ENCODE measurements at regions not wholly inside any gene's neighbourhood (a gene's known extent, or its start where the extent isn't known, plus 50 kb on each side); places are given as distances from the start of the nearest gene placed in this dataset.

DNA sequence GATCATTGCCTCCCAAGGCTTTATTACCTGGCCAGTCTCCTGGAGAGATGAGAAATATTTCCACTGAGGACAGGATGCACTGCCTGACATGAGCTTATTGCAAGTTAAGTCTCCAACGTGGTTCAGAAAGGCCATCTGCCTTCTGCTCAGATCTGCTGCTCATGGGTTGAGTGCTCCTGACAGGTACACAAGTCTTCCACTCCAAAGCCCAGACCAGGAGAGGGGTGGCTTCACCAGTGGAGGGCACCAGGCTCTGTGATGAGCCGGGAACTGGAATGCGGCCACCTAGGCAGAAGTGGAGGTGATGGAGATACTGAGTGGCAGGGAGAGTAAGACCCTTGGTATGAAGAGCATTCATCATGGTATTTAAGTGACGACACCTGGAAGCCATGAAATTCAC lies 79.5 kb upstream of the IRF2 start:
- Histone ChIP-seq H4K20me1 (ENCODE audit: control insufficient read depth, extremely low read depth, insufficient read depth, low read length) (no peaks in the 10 kb centered on the region), H3K4me1 (ENCODE audit: control insufficient read depth, extremely low read depth, insufficient read depth, low read length) (no peaks in the 10 kb centered on the region), H3K27me3 (ENCODE audit: control insufficient read depth, insufficient read depth, low read length) (no peaks in the 10 kb centered on the region), H2AFZ (ENCODE audit: low read length) (no peak overlapping the region), H3K4me2 (ENCODE audit: extremely low read depth, insufficient read depth, low read length) (no peak overlapping the region), H3K9ac (ENCODE audit: insufficient read depth, low read length) (no peak overlapping the region), H3K27ac (ENCODE audit: insufficient read depth, low read length) (no peak overlapping the region), H3K36me3 (ENCODE audit: control insufficient read depth, insufficient read depth, low read length) (no peaks in the 10 kb centered on the region), H3K79me2 (ENCODE audit: control insufficient read depth, insufficient read depth, low read length) (no peaks in the 10 kb centered on the region), H3K9me3 (ENCODE audit: control insufficient read depth, insufficient read depth, low read depth, low read length) (no peaks in the 10 kb centered on the region), H3K4me3 (replicated peaks in 1 of 4; ENCODE audit: control extremely low read depth in 1 of 4, insufficient read depth in 1 of 4, low read depth in 3 of 4, low read length in 4 of 4) (no peak overlapping the region)
- TF ChIP-seq, protein P1, sequence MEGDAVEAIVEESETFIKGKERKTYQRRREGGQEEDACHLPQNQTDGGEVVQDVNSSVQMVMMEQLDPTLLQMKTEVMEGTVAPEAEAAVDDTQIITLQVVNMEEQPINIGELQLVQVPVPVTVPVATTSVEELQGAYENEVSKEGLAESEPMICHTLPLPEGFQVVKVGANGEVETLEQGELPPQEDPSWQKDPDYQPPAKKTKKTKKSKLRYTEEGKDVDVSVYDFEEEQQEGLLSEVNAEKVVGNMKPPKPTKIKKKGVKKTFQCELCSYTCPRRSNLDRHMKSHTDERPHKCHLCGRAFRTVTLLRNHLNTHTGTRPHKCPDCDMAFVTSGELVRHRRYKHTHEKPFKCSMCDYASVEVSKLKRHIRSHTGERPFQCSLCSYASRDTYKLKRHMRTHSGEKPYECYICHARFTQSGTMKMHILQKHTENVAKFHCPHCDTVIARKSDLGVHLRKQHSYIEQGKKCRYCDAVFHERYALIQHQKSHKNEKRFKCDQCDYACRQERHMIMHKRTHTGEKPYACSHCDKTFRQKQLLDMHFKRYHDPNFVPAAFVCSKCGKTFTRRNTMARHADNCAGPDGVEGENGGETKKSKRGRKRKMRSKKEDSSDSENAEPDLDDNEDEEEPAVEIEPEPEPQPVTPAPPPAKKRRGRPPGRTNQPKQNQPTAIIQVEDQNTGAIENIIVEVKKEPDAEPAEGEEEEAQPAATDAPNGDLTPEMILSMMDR (conservative IDR thresholded peaks at IDR 0.05 in 1 of 2, IDR thresholded peaks at IDR 0.05 in 1 of 2; ENCODE audit: low read depth in 1 of 2, low read length in 2 of 2) = no peak
- no peak for TF ChIP-seq EZH2 (IDR thresholded peaks at IDR 0.05; ENCODE audit: low read length, missing control alignments)
- DNase-seq (ENCODE audit: low read depth in 2 of 2) = no peak

DNA sequence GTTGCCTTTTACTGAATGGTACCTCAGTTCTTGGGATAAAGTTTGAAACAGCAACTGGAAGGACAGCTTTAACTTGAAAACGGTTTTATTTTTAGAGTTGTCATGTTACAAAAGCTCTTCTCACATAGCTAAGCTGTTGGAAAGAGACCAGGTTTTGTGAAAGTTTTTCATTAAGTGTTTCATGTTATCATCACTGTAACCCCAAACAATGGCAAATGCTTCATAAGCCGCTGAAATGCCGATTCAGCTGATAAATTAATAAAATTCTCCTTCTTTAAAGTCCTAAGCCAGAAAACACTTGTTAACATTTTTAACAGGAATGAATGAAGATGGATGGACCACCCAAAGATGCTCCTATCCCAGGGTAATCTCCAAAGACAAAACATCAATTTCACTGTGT lies 76.1 kb upstream of the IRF2 start:
- Histone ChIP-seq H4K20me1 (ENCODE audit: control insufficient read depth, extremely low read depth, insufficient read depth, low read length) (no peaks in the 10 kb centered on the region), H3K4me1 (ENCODE audit: control insufficient read depth, extremely low read depth, insufficient read depth, low read length) (no peaks in the 10 kb centered on the region), H3K9ac (ENCODE audit: insufficient read depth, low read length) (no peak overlapping the region), H3K27ac (ENCODE audit: insufficient read depth, low read length) (no peak overlapping the region), H3K79me2 (ENCODE audit: control insufficient read depth, insufficient read depth, low read length) (no peaks in the 10 kb centered on the region), H3K27me3 (ENCODE audit: control insufficient read depth, insufficient read depth, low read length) (no peaks in the 10 kb centered on the region), H3K4me2 (ENCODE audit: extremely low read depth, insufficient read depth, low read length) (no peak overlapping the region), H3K9me3 (ENCODE audit: control insufficient read depth, insufficient read depth, low read depth, low read length) (no peaks in the 10 kb centered on the region), H2AFZ (ENCODE audit: low read length) (no peak overlapping the region), H3K4me3 (replicated peaks in 1 of 4; ENCODE audit: control extremely low read depth in 1 of 4, insufficient read depth in 1 of 4, low read depth in 3 of 4, low read length in 4 of 4) (no peak overlapping the region), H3K36me3 (ENCODE audit: control insufficient read depth, insufficient read depth, low read length) (no peaks in the 10 kb centered on the region)
- TF ChIP-seq EZH2 (IDR thresholded peaks at IDR 0.05; ENCODE audit: low read length, missing control alignments) = no peak
- TF ChIP-seq, protein P1 (conservative IDR thresholded peaks at IDR 0.05 in 1 of 2, IDR thresholded peaks at IDR 0.05 in 1 of 2; ENCODE audit: low read depth in 1 of 2, low read length in 2 of 2) = no peak
- DNase-seq (ENCODE audit: low read depth in 2 of 2) = no peak

DNA sequence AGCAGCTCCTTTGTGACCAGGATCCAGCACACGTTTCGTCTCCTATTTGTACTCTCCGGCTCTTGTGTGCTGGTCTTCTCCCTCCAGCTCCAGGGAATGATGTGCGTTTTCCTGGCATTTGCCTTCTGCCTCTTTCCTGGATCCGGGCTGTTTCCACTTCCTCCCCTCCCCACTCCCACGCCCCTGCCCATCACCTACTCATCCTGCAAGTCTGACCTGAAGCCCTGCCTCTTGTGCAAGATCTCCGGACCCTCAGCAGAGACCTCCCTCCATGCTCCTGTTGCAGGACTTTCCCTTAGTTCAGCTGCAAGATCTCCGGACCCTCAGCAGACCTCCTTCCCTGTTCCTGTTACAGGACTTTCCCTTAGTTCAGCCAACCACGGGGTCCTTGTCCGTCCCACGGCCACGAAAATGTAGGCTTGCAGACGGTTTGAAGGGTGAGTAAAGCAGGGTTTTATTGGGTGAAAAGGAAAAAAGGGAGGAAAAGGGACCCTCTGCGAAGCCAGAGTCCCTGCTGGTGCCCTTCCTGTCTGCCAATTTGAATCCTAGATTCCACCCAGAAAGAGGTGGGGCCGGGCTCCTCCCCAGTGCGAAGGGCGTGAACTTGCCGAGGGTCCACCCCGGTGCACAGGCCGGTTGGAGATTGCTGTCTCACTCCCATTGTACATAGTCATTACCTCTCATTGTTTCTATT lies 74.4 kb upstream of the IRF2 start:
- DNase-seq (ENCODE audit: low read depth in 2 of 2) = no peak
- Histone ChIP-seq H3K36me3 (ENCODE audit: control insufficient read depth, insufficient read depth, low read length) (no peaks in the 10 kb centered on the region), H3K4me2 (ENCODE audit: extremely low read depth, insufficient read depth, low read length) (no peak overlapping the region), H3K79me2 (ENCODE audit: control insufficient read depth, insufficient read depth, low read length) (no peaks in the 10 kb centered on the region), H3K4me3 (replicated peaks in 1 of 4; ENCODE audit: control extremely low read depth in 1 of 4, insufficient read depth in 1 of 4, low read depth in 3 of 4, low read length in 4 of 4) (no peak overlapping the region), H3K9me3 (ENCODE audit: control insufficient read depth, insufficient read depth, low read depth, low read length) (no peaks in the 10 kb centered on the region), H3K27me3 (ENCODE audit: control insufficient read depth, insufficient read depth, low read length) (no peaks in the 10 kb centered on the region), H3K27ac (ENCODE audit: insufficient read depth, low read length) (no peak overlapping the region), H3K4me1 (ENCODE audit: control insufficient read depth, extremely low read depth, insufficient read depth, low read length) (no peaks in the 10 kb centered on the region), H4K20me1 (ENCODE audit: control insufficient read depth, extremely low read depth, insufficient read depth, low read length) (no peaks in the 10 kb centered on the region), H3K9ac (ENCODE audit: insufficient read depth, low read length) (no peak overlapping the region), H2AFZ (ENCODE audit: low read length) (no peak overlapping the region)
- TF ChIP-seq, protein P1 (conservative IDR thresholded peaks at IDR 0.05 in 1 of 2, IDR thresholded peaks at IDR 0.05 in 1 of 2; ENCODE audit: low read depth in 1 of 2, low read length in 2 of 2) = no peak
- TF ChIP-seq EZH2 (IDR thresholded peaks at IDR 0.05; ENCODE audit: low read length, missing control alignments) = no peak

All from fibroblast of lung (primary cell).